Keratinocyte (primary cell): ENCODE measurements at regions not wholly inside any gene's neighbourhood (a gene's known extent, or its start where the extent isn't known, plus 50 kb on each side); places are given as distances from the start of the nearest gene placed in this dataset.

Experiments
- DNase-seq: peaks from one replicate; pipeline ENCODE4 v3.0.0-alpha.2; 2011; ENCODE audit warnings: low read depth, missing footprints, low spot score
- FAIRE-seq: peaks from 2 replicates; lab custom pipeline; 2011; peaks lifted over from hg19 to GRCh38; lab: Jason Lieb, UNC
- H2AFZ ChIP-seq: 2 replicates; pipeline ENCODE4 v1.6.0; 2012; ENCODE audit warnings: low read length, control low read depth, inconsistent platforms; ENCODE audit not compliant: control insufficient read depth
- H3K27ac ChIP-seq: 2 replicates; pipeline ENCODE4 v1.5.1; 2011; ENCODE audit warnings: low read length; ENCODE audit not compliant: control insufficient read depth, insufficient read depth
- H3K27me3 ChIP-seq: 3 replicates; pipeline ENCODE4 v1.6.0; 2011; ENCODE audit warnings: low read length; ENCODE audit not compliant: control insufficient read depth, insufficient read depth; ENCODE audit errors: extremely low read depth
- H3K36me3 ChIP-seq, 2 experiments: 2 replicates in 1 of 2; 3 replicates in 1 of 2; pipeline ENCODE4 v1.5.1; 2011; ENCODE audit warnings: low read length in 2 of 2, mild to moderate bottlenecking in 1 of 2; ENCODE audit not compliant: control insufficient read depth in 2 of 2, insufficient read depth in 2 of 2; ENCODE audit errors: extremely low read depth in 1 of 2
- H3K4me1 ChIP-seq: 3 replicates; pipeline ENCODE4 v1.5.1; 2011; ENCODE audit warnings: low read length; ENCODE audit not compliant: control insufficient read depth, insufficient read depth; ENCODE audit errors: extremely low read depth
- H3K4me2 ChIP-seq: 3 replicates; pipeline ENCODE4 v1.6.0; 2011; ENCODE audit warnings: low read depth, low read length; ENCODE audit not compliant: control insufficient read depth, insufficient read depth; ENCODE audit errors: extremely low read depth
- H3K4me3 ChIP-seq, 3 experiments: fragments of 200-600 bp in 1 of 3; sonication (generic) in 1 of 3; 2 replicates in 2 of 3; 3 replicates in 1 of 3; pipeline ENCODE4 v1.5.1; 2011 to 2016; ENCODE audit warnings: low read length in 3 of 3, mild to moderate bottlenecking in 3 of 3, control low read depth in 2 of 3, inconsistent platforms in 1 of 3, low read depth in 1 of 3, mixed read lengths in 1 of 3, mixed run types in 1 of 3, moderate library complexity in 1 of 3; ENCODE audit not compliant: control insufficient read depth in 2 of 3, insufficient read depth in 2 of 3; ENCODE audit errors: extremely low read depth in 1 of 3
- H3K79me2 ChIP-seq: 2 replicates; pipeline ENCODE4 v1.6.0; 2012; ENCODE audit warnings: low read length; ENCODE audit not compliant: control insufficient read depth, insufficient read depth
- H3K9ac ChIP-seq: 3 replicates; pipeline ENCODE4 v1.6.0; 2011; ENCODE audit warnings: low read length; ENCODE audit not compliant: control insufficient read depth, insufficient read depth; ENCODE audit errors: extremely low read depth
- H3K9me1 ChIP-seq: 3 replicates; pipeline ENCODE4 v1.6.0; 2011; ENCODE audit warnings: low read length; ENCODE audit not compliant: control insufficient read depth, insufficient read depth; ENCODE audit errors: extremely low read depth
- H3K9me3 ChIP-seq: 2 replicates; pipeline ENCODE4 v1.5.1; 2012; ENCODE audit warnings: low read depth, low read length; ENCODE audit not compliant: control insufficient read depth
- H4K20me1 ChIP-seq: 3 replicates; pipeline ENCODE4 v1.6.0; 2011; ENCODE audit warnings: low read length; ENCODE audit not compliant: control insufficient read depth, insufficient read depth; ENCODE audit errors: extremely low read depth
- CTCF ChIP-seq, 3 experiments: IDR thresholded peaks in 1 of 3; conservative IDR thresholded peaks in 1 of 3; optimal IDR thresholded peaks in 1 of 3; 2 replicates in 2 of 3; 3 replicates in 1 of 3; pipeline versions ENCODE3 to v1.5.1; 2011; ENCODE audit warnings: low read length in 3 of 3, mild to moderate bottlenecking in 3 of 3, moderate library complexity in 2 of 3, control low read depth in 1 of 3, inconsistent platforms in 1 of 3; ENCODE audit not compliant: insufficient read depth in 2 of 3; ENCODE audit errors: extremely low read depth in 1 of 3
- EZH2 ChIP-seq: IDR thresholded peaks from one replicate; pipeline ENCODE4 v1.6.1; 2012; ENCODE audit warnings: inconsistent platforms, mild to moderate bottlenecking, low read length, moderate library complexity
- dilution Hi-C: fragments of 300-500 bp; cut with MboI; formaldehyde crosslinking; loops from one replicate; pipeline ENCODE4 v1.7.0; 2020; ENCODE audit warnings: low sequenced_read_pairs; ENCODE audit not compliant: extremely low pct_ligation_motif_present

- Histone ChIP-seq H3K27me3 (no peaks in the 10 kb centered on the region), H3K4me2 (no peak overlapping the region), H3K36me3 (no peaks in the 10 kb centered on the region), H3K4me3 (no peak overlapping the region), H3K27ac (no peak overlapping the region), H3K4me1 (peaks cover 1% of the 10 kb centered on the region), H2AFZ (no peak overlapping the region), H3K9ac (no peak overlapping the region), H3K9me1 (no peaks in the 10 kb centered on the region), H4K20me1 (no peaks in the 10 kb centered on the region), H3K79me2 (no peaks in the 10 kb centered on the region), H3K9me3 (no peaks in the 10 kb centered on the region)
- DNase-seq (no peak), FAIRE-seq (no peak)
- dilution Hi-C loops, result no loop called here
- TF ChIP-seq CTCF (optimal IDR thresholded peaks at IDR 0.05 in 1 of 3, IDR thresholded peaks at IDR 0.05 in 1 of 3, conservative IDR thresholded peaks at IDR 0.05 in 1 of 3; ENCODE audit: extremely low read depth in 1 of 3, insufficient read depth in 2 of 3, low read length in 3 of 3), result no peak
- no peak for TF ChIP-seq EZH2
Measured at GRCh38 chr6:63465750-63466149, 106.5 kb upstream of the LOC128125822 start.

GRCh38 chr6:63466242-63466733, 106.0 kb upstream of the LOC128125822 start:
- Histone ChIP-seq H3K27me3 (no peaks in the 10 kb centered on the region), H3K9me3 (no peaks in the 10 kb centered on the region), H3K9me1 (no peaks in the 10 kb centered on the region), H3K4me2 (no peak overlapping the region), H3K36me3 (no peaks in the 10 kb centered on the region), H3K9ac (no peak overlapping the region), H3K27ac (no peak overlapping the region), H3K79me2 (no peaks in the 10 kb centered on the region), H2AFZ (no peak overlapping the region), H3K4me1 (no peaks in the 10 kb centered on the region), H4K20me1 (no peaks in the 10 kb centered on the region), H3K4me3 (no peak overlapping the region)
- dilution Hi-C loops, result no loop called here
- DNase-seq, result no peak
- no peak for FAIRE-seq
- no peak for TF ChIP-seq CTCF (optimal IDR thresholded peaks at IDR 0.05 in 1 of 3, IDR thresholded peaks at IDR 0.05 in 1 of 3, conservative IDR thresholded peaks at IDR 0.05 in 1 of 3; ENCODE audit: extremely low read depth in 1 of 3, insufficient read depth in 2 of 3, low read length in 3 of 3)
